IMR-90 (cell line): ENCODE measurements at regions not wholly inside any gene's neighbourhood (a gene's known extent, or its start where the extent isn't known, plus 50 kb on each side); places are given as distances from the start of the nearest gene placed in this dataset.

ENCODE experiments used
- ATAC-seq: fragments of 200-7000 bp; cut with Tn5 transposase; 2 replicates; pipeline ENCODE4 v1.9.1; 2020; ENCODE audit warnings: low read depth, mild to moderate bottlenecking, moderate library complexity
- BruUV-seq: library from RNA; stranded (reverse); fragments of 400-500 nt; replicated peaks from 2 replicates; lab custom pipeline; 2021; lab: Mats Ljungman, UMichigan
- CTCF ChIA-PET: fragments of 300-600 bp; formaldehyde crosslinking; extraction: SDS; loops from one replicate; lab custom pipeline; 2021; ENCODE audit warnings: antibody characterized with exemption; lab: Yijun Ruan, JAX
- POLR2A ChIA-PET: fragments of 300-600 bp; sonication (Branson Sonifier 250); formaldehyde crosslinking; loops from one replicate; lab custom pipeline; 2022; ENCODE audit warnings: antibody characterized with exemption; ENCODE audit not compliant: unreplicated experiment; lab: Charles Lee
- DNase-seq: peaks from one replicate; pipeline ENCODE4 v3.0.0; 2013
- H2AFZ ChIP-seq: replicated peaks from 2 replicates; pipeline ENCODE3; 2013; ENCODE audit warnings: low read length, mild to moderate bottlenecking; ENCODE audit not compliant: poor library complexity
- H2AK5ac ChIP-seq: 2 replicates; pipeline ENCODE4 v1.6.1; 2013; ENCODE audit warnings: low read depth, low read length, inconsistent platforms
- H2AK9ac ChIP-seq: replicated peaks from 2 replicates; pipeline ENCODE3; 2013; ENCODE audit warnings: mild to moderate bottlenecking, low read depth, low read length, moderate library complexity; ENCODE audit not compliant: poor library complexity
- H2BK120ac ChIP-seq: 2 replicates; pipeline ENCODE4 v1.6.1; 2013; ENCODE audit warnings: low read depth, low read length, inconsistent platforms
- H2BK15ac ChIP-seq: 3 replicates; pipeline ENCODE4 v1.6.1; 2013; ENCODE audit warnings: low read depth, low read length, inconsistent platforms
- H2BK20ac ChIP-seq: 2 replicates; pipeline ENCODE4 v1.6.1; 2013; ENCODE audit warnings: low read depth, mild to moderate bottlenecking, inconsistent platforms, low read length, moderate library complexity
- H2BK5ac ChIP-seq: 2 replicates; pipeline ENCODE4 v1.6.1; 2013; ENCODE audit warnings: mild to moderate bottlenecking, low read depth, low read length, inconsistent platforms; ENCODE audit not compliant: poor library complexity, severe bottlenecking
- H3K14ac ChIP-seq: replicated peaks from 2 replicates; pipeline ENCODE4 v1.6.1; 2013; ENCODE audit warnings: low read depth, low read length, inconsistent platforms
- H3K18ac ChIP-seq: 2 replicates; pipeline ENCODE4 v1.6.1; 2013; ENCODE audit warnings: low read depth, low read length, control low read depth
- H3K23ac ChIP-seq: 2 replicates; pipeline ENCODE4 v1.6.1; 2013; ENCODE audit warnings: low read depth, low read length, inconsistent platforms
- H3K27ac ChIP-seq: 2 replicates; pipeline ENCODE4 v1.5.1; 2013; ENCODE audit warnings: mild to moderate bottlenecking, control low read depth, low read length; ENCODE audit not compliant: insufficient read depth
- H3K27me3 ChIP-seq: 2 replicates; pipeline ENCODE4 v1.6.1; 2013; ENCODE audit warnings: low read length; ENCODE audit not compliant: control insufficient read depth, insufficient read depth
- H3K36me3 ChIP-seq: 2 replicates; pipeline ENCODE4 v1.6.1; 2013; ENCODE audit warnings: low read length, mixed read lengths; ENCODE audit not compliant: control insufficient read depth, insufficient read depth
- H3K4ac ChIP-seq: 2 replicates; pipeline ENCODE4 v1.6.1; 2013; ENCODE audit warnings: low read depth, low read length, inconsistent platforms
- H3K4me1 ChIP-seq: 2 replicates; pipeline ENCODE4 v1.6.1; 2013; ENCODE audit warnings: low read length, mixed read lengths; ENCODE audit not compliant: control insufficient read depth, insufficient read depth
- H3K4me2 ChIP-seq: 2 replicates; pipeline ENCODE4 v1.6.1; 2013; ENCODE audit warnings: low read depth, mild to moderate bottlenecking, control low read depth, low read length, moderate library complexity
- H3K4me3 ChIP-seq: 2 replicates; pipeline ENCODE4 v1.5.1; 2013; ENCODE audit warnings: low read depth, mild to moderate bottlenecking, control low read depth, low read length, moderate library complexity; ENCODE audit not compliant: insufficient read depth
- H3K56ac ChIP-seq: 2 replicates; pipeline ENCODE4 v1.6.1; 2013; ENCODE audit warnings: low read length, inconsistent platforms; ENCODE audit not compliant: insufficient read depth; ENCODE audit errors: extremely low read depth
- H3K79me1 ChIP-seq, 2 experiments: 2 replicates each; pipeline ENCODE4 v1.6.1; 2013; ENCODE audit warnings: low read length in 2 of 2, inconsistent platforms in 1 of 2, low read depth in 1 of 2
- H3K9ac ChIP-seq: 2 replicates; pipeline ENCODE4 v1.6.1; 2013; ENCODE audit warnings: low read depth, low read length, control low read depth
- H3K9me1 ChIP-seq: 2 replicates; pipeline ENCODE4 v1.6.1; 2013; ENCODE audit warnings: low read length, inconsistent platforms; ENCODE audit not compliant: insufficient read depth
- H3K9me3 ChIP-seq: 2 replicates; pipeline ENCODE4 v1.6.1; 2013; ENCODE audit warnings: low read length; ENCODE audit not compliant: control insufficient read depth, insufficient read depth
- H4K20me1 ChIP-seq: 2 replicates; pipeline ENCODE4 v1.6.1; 2013; ENCODE audit warnings: low read length, inconsistent platforms; ENCODE audit not compliant: insufficient read depth
- H4K5ac ChIP-seq: 2 replicates; pipeline ENCODE4 v1.6.1; 2013; ENCODE audit warnings: mild to moderate bottlenecking, low read depth, low read length, control low read depth
- H4K8ac ChIP-seq, 2 experiments: 2 replicates each; pipeline ENCODE4 v1.6.1; 2013; ENCODE audit warnings: low read depth in 2 of 2, low read length in 2 of 2, control low read depth in 1 of 2, inconsistent platforms in 1 of 2
- H4K91ac ChIP-seq: 2 replicates; pipeline ENCODE4 v1.6.1; 2013; ENCODE audit warnings: low read depth, low read length, inconsistent platforms; ENCODE audit not compliant: insufficient read depth
- BHLHE40 ChIP-seq: fragments of 150-350 bp; IDR thresholded peaks from 2 replicates; pipeline ENCODE4 v1.6.1; 2016; ENCODE audit warnings: mild to moderate bottlenecking, low read depth, low read length
- CEBPB ChIP-seq: IDR thresholded peaks from 2 replicates; pipeline ENCODE4 v1.6.1; 2012; ENCODE audit warnings: low read depth, low read length, improper control_type of control experiment
- CHD1 ChIP-seq: IDR thresholded peaks from 2 replicates; pipeline ENCODE4 v1.6.1; 2012; ENCODE audit warnings: low read depth, low read length, improper control_type of control experiment
- CTCF ChIP-seq: conservative IDR thresholded peaks from 2 replicates; pipeline ENCODE4 v1.5.1; 2012; ENCODE audit warnings: mild to moderate bottlenecking, low read depth, low read length, improper control_type of control experiment
- ELK1 ChIP-seq: fragments of 150-350 bp; IDR thresholded peaks from 2 replicates; pipeline ENCODE4 v1.6.1; 2016; ENCODE audit warnings: low read depth, mild to moderate bottlenecking, low read length, moderate library complexity, borderline replicate concordance
- FOS ChIP-seq: fragments of 150-350 bp; IDR thresholded peaks from 2 replicates; pipeline ENCODE4 v1.6.1; 2016; ENCODE audit warnings: low read depth, low read length
- MAFK ChIP-seq: IDR thresholded peaks from 2 replicates; pipeline ENCODE4 v1.6.1; 2012; ENCODE audit warnings: low read depth, low read length, improper control_type of control experiment
- MAZ ChIP-seq: IDR thresholded peaks from 2 replicates; pipeline ENCODE4 v1.6.1; 2012; ENCODE audit warnings: low read depth, mild to moderate bottlenecking, low read length, improper control_type of control experiment, moderate library complexity, borderline replicate concordance
- MXI1 ChIP-seq: IDR thresholded peaks from 2 replicates; pipeline ENCODE4 v1.6.1; 2012; ENCODE audit warnings: low read depth, mild to moderate bottlenecking, low read length, moderate library complexity, borderline replicate concordance
- NFE2L2 ChIP-seq: fragments of 150-350 bp; IDR thresholded peaks from 2 replicates; pipeline ENCODE4 v1.6.1; 2016; ENCODE audit warnings: low read depth, mild to moderate bottlenecking, low read length
- POLR2A ChIP-seq: IDR thresholded peaks from 2 replicates; pipeline ENCODE4 v1.6.1; 2012; ENCODE audit warnings: mild to moderate bottlenecking, low read depth, low read length
- RAD21 ChIP-seq: IDR thresholded peaks from 2 replicates; pipeline ENCODE4 v1.6.1; 2012; ENCODE audit warnings: low read length, improper control_type of control experiment
- RCOR1 ChIP-seq: IDR thresholded peaks from 2 replicates; pipeline ENCODE4 v1.6.1; 2012; ENCODE audit warnings: mild to moderate bottlenecking, low read length, improper control_type of control experiment; ENCODE audit not compliant: insufficient replicate concordance
- RFX5 ChIP-seq: IDR thresholded peaks from 2 replicates; pipeline ENCODE4 v1.8.0; 2012; ENCODE audit warnings: low read depth, mild to moderate bottlenecking, low read length, moderate library complexity
- SMC3 ChIP-seq: fragments of 150-350 bp; IDR thresholded peaks from 2 replicates; pipeline ENCODE4 v1.6.1; 2016; ENCODE audit warnings: low read depth, mild to moderate bottlenecking, antibody characterized with exemption, low read length, moderate library complexity
- USF2 ChIP-seq: fragments of 150-350 bp; IDR thresholded peaks from 2 replicates; pipeline ENCODE4 v1.6.1; 2017; ENCODE audit warnings: mild to moderate bottlenecking, antibody characterized with exemption, low read length, low read depth
- dilution Hi-C: fragments of 300-500 bp; cut with HindIII; formaldehyde crosslinking; loops from one replicate; pipeline ENCODE4 v1.14.3; 2018; ENCODE audit warnings: low sequenced_read_pairs; ENCODE audit not compliant: unreplicated experiment
- in situ Hi-C: fragments of 300-500 bp; cut with MboI; formaldehyde crosslinking; loops from 3 replicates; pipeline ENCODE4 v1.14.3; 2019; ENCODE audit warnings: low sequenced_read_pairs, inconsistent platforms, mixed read lengths
- intact Hi-C: fragments of 100-400 bp; cut with micrococcal nuclease; formaldehyde crosslinking; loops from 2 replicates; pipeline ENCODE4 v1.10.0; 2022

GRCh38 chr10:131797626-131798025 is 103.2 kb upstream of the PPP2R2D start:
- no peak for DNase-seq
- dilution Hi-C loops, result no loop called here
- H2AFZ ChIP-seq, result no peak overlapping the region

More at GRCh38 chr10:131797626-131798025, 103.2 kb upstream of the PPP2R2D start:
- H3K23ac ChIP-seq, result no peak overlapping the region
- no peaks in the 10 kb centered on the region for H3K9me1 ChIP-seq
- BruUV-seq, result no TSS peak
- no peak overlapping the region for H3K14ac ChIP-seq
- H2BK15ac ChIP-seq, result no peak overlapping the region
- POLR2A ChIA-PET, result no interaction called here
- no peak overlapping the region for H2AK9ac ChIP-seq
- H4K8ac ChIP-seq, result no peak overlapping the region
- no peaks in the 10 kb centered on the region for H3K36me3 ChIP-seq
- no peaks in the 10 kb centered on the region for H3K79me1 ChIP-seq
- no peak overlapping the region for H4K5ac ChIP-seq
- H4K20me1 ChIP-seq, result no peaks in the 10 kb centered on the region
- no peak overlapping the region for H3K18ac ChIP-seq
- in situ Hi-C loops (no loop called here), intact Hi-C loops (no loop called here)
- H3K4me3 ChIP-seq, result no peak overlapping the region
- H3K27me3 ChIP-seq, result no peaks in the 10 kb centered on the region
- H2BK20ac ChIP-seq, result no peak overlapping the region
- H4K91ac ChIP-seq, result no peak overlapping the region
- no peak overlapping the region for H3K56ac ChIP-seq
- no peak overlapping the region for H2BK120ac ChIP-seq
- H3K9me3 ChIP-seq, result peaks cover 18% of the 10 kb centered on the region
- no peak overlapping the region for H3K27ac ChIP-seq
- TF ChIP-seq ELK1 (no peak), CTCF (no peak), RAD21 (no peak), SMC3 (no peak), USF2 (no peak), RCOR1 (no peak), MXI1 (no peak), FOS (no peak), MAZ (no peak), MAFK (no peak), CHD1 (no peak), RFX5 (no peak), CEBPB (no peak), BHLHE40 (no peak), NFE2L2 (no peak), POLR2A (no peak)
- H3K4me1 ChIP-seq, result no peaks in the 10 kb centered on the region
- H3K4ac ChIP-seq, result no peak overlapping the region
- H2AK5ac ChIP-seq, result no peak overlapping the region
- H2BK5ac ChIP-seq, result no peak overlapping the region
- H3K9ac ChIP-seq, result no peak overlapping the region
- CTCF ChIA-PET, result no interaction called here
- H3K4me2 ChIP-seq, result no peak overlapping the region
- no peak for ATAC-seq
